ENCODE measurements at regions not wholly inside any gene's neighbourhood (a gene's known extent, or its start where the extent isn't known, plus 50 kb on each side); places are given as distances from the start of the nearest gene placed in this dataset.

DNA sequence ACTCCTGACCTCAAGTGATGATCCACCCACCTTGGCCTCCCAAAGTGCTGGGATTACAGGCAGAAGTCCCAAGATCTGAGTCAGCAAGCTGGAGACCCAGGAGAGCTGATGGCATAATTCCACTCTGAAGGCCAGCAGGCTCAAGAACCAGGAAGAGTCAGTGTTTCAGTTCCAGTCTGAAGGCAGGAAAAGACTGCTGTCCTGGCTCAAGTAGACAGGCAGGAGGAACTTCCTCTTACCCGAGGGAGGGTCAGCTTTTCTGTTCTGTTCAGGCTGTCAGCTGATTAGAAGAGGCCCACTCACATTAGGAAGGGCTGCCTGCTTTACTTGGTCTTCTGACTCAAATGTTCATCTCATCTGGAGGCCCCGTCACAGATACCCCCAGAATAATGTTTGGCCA lies 206.0 kb upstream of the MYL2 start:
- TF ChIP-seq, protein P1, sequence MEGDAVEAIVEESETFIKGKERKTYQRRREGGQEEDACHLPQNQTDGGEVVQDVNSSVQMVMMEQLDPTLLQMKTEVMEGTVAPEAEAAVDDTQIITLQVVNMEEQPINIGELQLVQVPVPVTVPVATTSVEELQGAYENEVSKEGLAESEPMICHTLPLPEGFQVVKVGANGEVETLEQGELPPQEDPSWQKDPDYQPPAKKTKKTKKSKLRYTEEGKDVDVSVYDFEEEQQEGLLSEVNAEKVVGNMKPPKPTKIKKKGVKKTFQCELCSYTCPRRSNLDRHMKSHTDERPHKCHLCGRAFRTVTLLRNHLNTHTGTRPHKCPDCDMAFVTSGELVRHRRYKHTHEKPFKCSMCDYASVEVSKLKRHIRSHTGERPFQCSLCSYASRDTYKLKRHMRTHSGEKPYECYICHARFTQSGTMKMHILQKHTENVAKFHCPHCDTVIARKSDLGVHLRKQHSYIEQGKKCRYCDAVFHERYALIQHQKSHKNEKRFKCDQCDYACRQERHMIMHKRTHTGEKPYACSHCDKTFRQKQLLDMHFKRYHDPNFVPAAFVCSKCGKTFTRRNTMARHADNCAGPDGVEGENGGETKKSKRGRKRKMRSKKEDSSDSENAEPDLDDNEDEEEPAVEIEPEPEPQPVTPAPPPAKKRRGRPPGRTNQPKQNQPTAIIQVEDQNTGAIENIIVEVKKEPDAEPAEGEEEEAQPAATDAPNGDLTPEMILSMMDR (IDR thresholded peaks at IDR 0.05 in 2 of 3, conservative IDR thresholded peaks at IDR 0.05 in 1 of 3; ENCODE audit: borderline replicate concordance in 1 of 3, insufficient read depth in 1 of 3, low read depth in 2 of 3, low read length in 2 of 3): no peak
- TF ChIP-seq FOSL1 (IDR thresholded peaks at IDR 0.05; ENCODE audit: low read depth): no peak
- TF ChIP-seq POLR2A (IDR thresholded peaks at IDR 0.05; ENCODE audit: borderline replicate concordance, extremely low read depth, insufficient read depth, insufficient read length): no peak
- TF ChIP-seq YY1 (IDR thresholded peaks at IDR 0.05; ENCODE audit: extremely low read depth, insufficient replicate concordance, low read depth, low read length): no peak
- TF ChIP-seq, protein P2, sequence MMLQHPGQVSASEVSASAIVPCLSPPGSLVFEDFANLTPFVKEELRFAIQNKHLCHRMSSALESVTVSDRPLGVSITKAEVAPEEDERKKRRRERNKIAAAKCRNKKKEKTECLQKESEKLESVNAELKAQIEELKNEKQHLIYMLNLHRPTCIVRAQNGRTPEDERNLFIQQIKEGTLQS (IDR thresholded peaks at IDR 0.05): no peak
